ENCODE measurements at regions not wholly inside any gene's neighbourhood (a gene's known extent, or its start where the extent isn't known, plus 50 kb on each side); places are given as distances from the start of the nearest gene placed in this dataset.

- ATAC-seq = no peak
- no TSS peak for BruUV-seq (replicated peaks)
- FAIRE-seq = no peak
- Histone ChIP-seq H3K9me3 (replicated peaks; ENCODE audit: control insufficient read depth, insufficient read depth, low read length) (no peaks in the 10 kb centered on the region), H3K27me3 (replicated peaks in 1 of 2; ENCODE audit: control insufficient read depth in 2 of 2, insufficient read depth in 2 of 2, low read length in 1 of 2) (no peaks in the 10 kb centered on the region), H3K36me3 (ENCODE audit: control insufficient read depth in 2 of 2, insufficient read depth in 2 of 2, low read length in 1 of 2) (no peaks in the 10 kb centered on the region), H3K4me1 (ENCODE audit: control insufficient read depth, insufficient read depth, low read length) (no peaks in the 10 kb centered on the region), H3K4me3 (no peak overlapping the region), H3K4me2 (ENCODE audit: control insufficient read depth, insufficient read depth) (no peak overlapping the region), H3K9ac (ENCODE audit: control insufficient read depth, insufficient read depth, low read length) (no peak overlapping the region), H3K27ac (ENCODE audit: control insufficient read depth, insufficient read depth) (no peak overlapping the region), H3K79me2 (ENCODE audit: control insufficient read depth, insufficient read depth, low read length) (no peaks in the 10 kb centered on the region), H4K20me1 (ENCODE audit: control insufficient read depth, insufficient read depth) (no peaks in the 10 kb centered on the region), H2AFZ (ENCODE audit: control insufficient read depth, low read depth, low read length) (no peak overlapping the region)
- CTCF ChIA-PET = no interaction called here
- SMC1A ChIA-PET (ENCODE audit: uncharacterized antibody, unreplicated experiment) = no interaction called here
- in situ Hi-C loops (cut with MboI) (no loop called here), intact Hi-C loops (cut with micrococcal nuclease; ENCODE audit: unreplicated experiment) (no loop called here)
- RAD21 ChIA-PET (ENCODE audit: unreplicated experiment) = no interaction called here
- TF ChIP-seq ZNF384 (IDR thresholded peaks at IDR 0.05; ENCODE audit: borderline replicate concordance, low read depth, low read length) = no peak
- TF ChIP-seq BHLHE40 (IDR thresholded peaks at IDR 0.05; ENCODE audit: borderline replicate concordance in 1 of 2, low read depth in 2 of 2, low read length in 1 of 2) = no peak
- no peak for TF ChIP-seq SPI1 (IDR thresholded peaks at IDR 0.05; ENCODE audit: borderline replicate concordance, insufficient read depth, low read depth, low read length)
- TF ChIP-seq SREBF1 (IDR thresholded peaks at IDR 0.05; ENCODE audit: low read length) = no peak
- no peak for TF ChIP-seq BCL3 (IDR thresholded peaks at IDR 0.05; ENCODE audit: borderline replicate concordance, insufficient read depth, low read depth, low read length, poor library complexity, severe bottlenecking)
- no peak for TF ChIP-seq FOXK2 (IDR thresholded peaks at IDR 0.05)
- 58% methylated on average over 4 of the region's 4 CpGs for WGBS (ENCODE audit: insufficient coverage, insufficient replicate concordance, low lambda C conversion rate, missing lambda C conversion rate)
- DNase-seq (ENCODE audit: low read depth, low spot score) = no peak
- POLR2A ChIA-PET = no interaction called here
Observed at GRCh38 chr16:73248316-73248715, 200.4 kb upstream of the ZFHX3 start.

GRCh38 chr16:73240920-73241319 lies 193.0 kb upstream of the ZFHX3 start:
- BruUV-seq (replicated peaks) = no TSS peak
- ChIA-PET CTCF (interaction anchor here (0.5 kb wide), 1 partner anchor 13 kb away, joined by 3 read pairs; no protein-coding TSS in a partner anchor), RAD21 (ENCODE audit: unreplicated experiment) (no interaction called here), SMC1A (ENCODE audit: uncharacterized antibody, unreplicated experiment) (no interaction called here), POLR2A (interaction anchor here (0.6 kb wide), 1 partner anchor 365 kb away, joined by 4 read pairs; no protein-coding TSS in a partner anchor)
- WGBS (ENCODE audit: insufficient coverage, insufficient replicate concordance, low lambda C conversion rate, missing lambda C conversion rate) = 94% methylated on average over 4 of the region's 4 CpGs
- ATAC-seq = no peak
- FAIRE-seq = no peak
- Histone ChIP-seq H3K4me1 (ENCODE audit: control insufficient read depth, insufficient read depth, low read length) (no peaks in the 10 kb centered on the region), H3K4me2 (ENCODE audit: control insufficient read depth, insufficient read depth) (no peak overlapping the region), H3K36me3 (ENCODE audit: control insufficient read depth in 2 of 2, insufficient read depth in 2 of 2, low read length in 1 of 2) (no peaks in the 10 kb centered on the region), H3K4me3 (no peak overlapping the region), H3K27me3 (replicated peaks in 1 of 2; ENCODE audit: control insufficient read depth in 2 of 2, insufficient read depth in 2 of 2, low read length in 1 of 2) (no peaks in the 10 kb centered on the region), H3K27ac (ENCODE audit: control insufficient read depth, insufficient read depth) (no peak overlapping the region), H2AFZ (ENCODE audit: control insufficient read depth, low read depth, low read length) (no peak overlapping the region), H3K9me3 (replicated peaks; ENCODE audit: control insufficient read depth, insufficient read depth, low read length) (no peaks in the 10 kb centered on the region), H3K79me2 (ENCODE audit: control insufficient read depth, insufficient read depth, low read length) (no peaks in the 10 kb centered on the region), H3K9ac (ENCODE audit: control insufficient read depth, insufficient read depth, low read length) (no peak overlapping the region), H4K20me1 (ENCODE audit: control insufficient read depth, insufficient read depth) (no peaks in the 10 kb centered on the region)
- intact Hi-C loops (cut with micrococcal nuclease; ENCODE audit: unreplicated experiment) = no loop called here
- DNase-seq (ENCODE audit: low read depth, low spot score) = no peak
- in situ Hi-C loops (cut with MboI) = no loop called here
- TF ChIP-seq EZH2 (IDR thresholded peaks at IDR 0.05; ENCODE audit: borderline replicate concordance, control insufficient read depth, low read depth, low read length) (no peak), DPF2 (IDR thresholded peaks at IDR 0.05) (no peak), HDGF (IDR thresholded peaks at IDR 0.05) (no peak), BRCA1 (IDR thresholded peaks at IDR 0.05; ENCODE audit: low read depth, low read length) (no peak), ATF2 (IDR thresholded peaks at IDR 0.05; ENCODE audit: low read length) (no peak), TARDBP (IDR thresholded peaks at IDR 0.05; ENCODE audit: borderline replicate concordance) (no peak), YY1 (IDR thresholded peaks at IDR 0.05; ENCODE audit: low read depth, low read length) (no peak), POLR2AphosphoS2 (IDR thresholded peaks at IDR 0.05; ENCODE audit: low read depth, low read length) (no peak), EGR1 (IDR thresholded peaks at IDR 0.05; ENCODE audit: borderline replicate concordance in 1 of 2, low read depth in 2 of 2, low read length in 2 of 2) (no peak), NFIC (IDR thresholded peaks at IDR 0.05; ENCODE audit: low read depth, low read length) (no peak), NFXL1 (IDR thresholded peaks at IDR 0.05; ENCODE audit: borderline replicate concordance) (no peak)
